T-cell (primary cell): ENCODE measurements at regions not wholly inside any gene's neighbourhood (a gene's known extent, or its start where the extent isn't known, plus 50 kb on each side); places are given as distances from the start of the nearest gene placed in this dataset.
A peak's percentile ranks its signal among the peaks of the same experiment; 100 is the strongest.

Experiments
- ATAC-seq, 4 experiments: fragments of 200-7000 bp in 3 of 4; fragments of 150-1000 bp in 1 of 4; cut with Tn5 transposase; replicated peaks in 1 of 4; 1 replicate in 3 of 4; 2 replicates in 1 of 4; pipeline ENCODE4 v1.10.0; 2021; ENCODE audit warnings: moderate library complexity in 3 of 4, mild to moderate bottlenecking in 2 of 4, moderate number of reproducible peaks in 1 of 4
- CTCF ChIA-PET, 2 donors: fragments of 300-600 bp; sonication (Branson Sonifier 250); formaldehyde crosslinking; loops; one replicate each; lab custom pipeline; 2022; ENCODE audit warnings: antibody characterized with exemption in 2 of 2; lab: Charles Lee
- POLR2A ChIA-PET, 2 donors: fragments of 300-600 bp; sonication (Branson Sonifier 250); formaldehyde crosslinking; loops; one replicate each; lab custom pipeline; 2022; ENCODE audit warnings: antibody characterized with exemption in 2 of 2; lab: Charles Lee
- DNase-seq, 35 experiments: peaks; one replicate each; pipeline versions ENCODE4 v3.0.0 to v3.0.0-alpha.2; 2013 to 2023
- H3K27ac ChIP-seq: one replicate; pipeline ENCODE4 v1.5.1; 2013; ENCODE audit warnings: low read length
- H3K27me3 ChIP-seq, 2 experiments: replicated peaks in 1 of 2; 1 replicate in 1 of 2; 2 replicates in 1 of 2; pipeline versions ENCODE4 v1.6.1 to v1.7.0; 2013; ENCODE audit warnings: low read length in 1 of 2, mixed read lengths in 1 of 2; ENCODE audit not compliant: control insufficient read depth in 2 of 2, insufficient read depth in 2 of 2; ENCODE audit errors: extremely low read depth in 1 of 2
- H3K36me3 ChIP-seq, 2 donors: 1 replicate in 1 of 2; 2 replicates in 1 of 2; pipeline versions ENCODE4 v1.6.1 to v1.7.0; 2013; ENCODE audit warnings: low read length in 1 of 2; ENCODE audit not compliant: control insufficient read depth in 2 of 2, insufficient read depth in 1 of 2; ENCODE audit errors: extremely low read depth in 1 of 2
- H3K4me1 ChIP-seq, 2 experiments: 1 replicate in 1 of 2; 2 replicates in 1 of 2; pipeline versions ENCODE4 v1.6.1 to v1.7.0; 2013; ENCODE audit warnings: low read length in 2 of 2, mixed read lengths in 1 of 2; ENCODE audit not compliant: insufficient read depth in 2 of 2, control insufficient read depth in 1 of 2; ENCODE audit errors: extremely low read depth in 1 of 2
- H3K4me3 ChIP-seq, 2 donors: 1 replicate in 1 of 2; 2 replicates in 1 of 2; pipeline versions ENCODE4 v1.5.1 to v1.7.0; 2013; ENCODE audit warnings: mild to moderate bottlenecking in 2 of 2, low read length in 1 of 2, moderate library complexity in 1 of 2; ENCODE audit not compliant: control insufficient read depth in 1 of 2; ENCODE audit errors: extremely low read depth in 1 of 2
- H3K9me3 ChIP-seq: 2 replicates; pipeline ENCODE4 v1.7.0; 2013
- H3K27ac Mint-ChIP-seq, 2 donors: one replicate each; pipeline ENCODE4 v1.8.0; 2020 to 2021; ENCODE audit warnings: mild to moderate bottlenecking in 2 of 2, mixed read lengths in 2 of 2
- H3K27me3 Mint-ChIP-seq, 2 donors: one replicate each; pipeline ENCODE4 v1.8.0; 2021 to 2022; ENCODE audit warnings: mixed read lengths in 2 of 2
- H3K36me3 Mint-ChIP-seq: one replicate; pipeline ENCODE4 v1.8.0; 2021; ENCODE audit warnings: mixed read lengths
- H3K4me1 Mint-ChIP-seq, 3 donors: one replicate each; pipeline ENCODE4 v1.8.0; 2020 to 2022; ENCODE audit warnings: mixed read lengths in 3 of 3, mild to moderate bottlenecking in 1 of 3
- H3K4me3 Mint-ChIP-seq, 3 donors: one replicate each; pipeline ENCODE4 v1.8.0; 2020 to 2022; ENCODE audit warnings: mild to moderate bottlenecking in 3 of 3, mixed read lengths in 3 of 3, moderate library complexity in 3 of 3
- H3K9me3 Mint-ChIP-seq, 3 donors: one replicate each; pipeline ENCODE4 v1.8.0; 2020 to 2022; ENCODE audit warnings: mixed read lengths in 3 of 3
- WGBS: methylation state at CpG from one replicate; pipeline ENCODE4 v1.1.5; 2013; ENCODE audit warnings: missing lambda C conversion rate; ENCODE audit not compliant: insufficient coverage; 5-methylcytosine and 5-hydroxymethylcytosine counted together

GRCh38 chr11:92758241-92758780 lies 211.1 kb upstream of the MTNR1B start:
- no CpG with 5 or more reads among the region's 2 CpGs for WGBS
- H3K27ac ChIP-seq: no peak overlapping the region
- Mint-ChIP-seq H3K4me3 (no peak overlapping the region), H3K9me3 (peaks cover 0 to 4% (median 0%) of the 10 kb centered on the region in 3 donors), H3K4me1 (no peaks in the 10 kb centered on the region), H3K36me3 (no peaks in the 10 kb centered on the region), H3K27ac (no peak overlapping the region), H3K27me3 (no peaks in the 10 kb centered on the region)
- H3K9me3 ChIP-seq: no peaks in the 10 kb centered on the region
- H3K27me3 ChIP-seq: no peaks in the 10 kb centered on the region
- POLR2A ChIA-PET: no interaction called here
- ATAC-seq (no peak), DNase-seq (no peak)
- CTCF ChIA-PET: no interaction called here
- no peaks in the 10 kb centered on the region for H3K36me3 ChIP-seq
- no peaks in the 10 kb centered on the region for H3K4me1 ChIP-seq
- no peak overlapping the region for H3K4me3 ChIP-seq

DNA sequence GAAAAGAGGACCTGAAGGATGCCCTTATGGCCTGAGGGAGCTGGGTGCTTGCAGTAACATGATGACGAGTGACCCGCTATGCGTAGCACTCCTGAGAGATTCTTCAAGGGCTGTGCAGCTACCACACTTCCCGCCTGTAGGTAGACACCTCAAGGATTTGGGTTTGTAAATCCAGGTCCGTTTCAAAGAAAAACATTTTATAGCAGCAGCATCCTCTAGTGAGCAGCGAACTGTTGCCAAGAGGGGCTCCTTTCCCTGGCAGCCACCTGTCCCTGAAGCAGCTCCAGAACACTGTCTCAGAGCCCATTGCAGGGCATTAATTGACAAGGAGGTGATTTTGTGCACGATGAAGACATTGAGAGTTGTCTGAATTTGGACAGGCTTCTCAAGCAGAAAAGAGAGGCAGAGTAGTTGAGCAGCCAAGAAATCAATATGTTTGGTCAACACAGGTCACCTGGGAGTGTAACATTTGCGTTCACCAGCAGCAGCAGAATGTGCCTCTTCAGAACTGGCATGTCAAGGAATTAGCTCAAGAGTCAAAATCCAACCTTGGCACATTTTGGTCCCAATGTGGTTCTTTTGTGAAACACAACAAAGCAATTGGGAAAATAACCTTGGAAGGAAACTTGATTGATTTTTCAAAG lies 209.8 kb upstream of the MTNR1B start:
- ATAC-seq: no peak
- 59% methylated on average over 3 of the region's 8 CpGs for WGBS

DNA sequence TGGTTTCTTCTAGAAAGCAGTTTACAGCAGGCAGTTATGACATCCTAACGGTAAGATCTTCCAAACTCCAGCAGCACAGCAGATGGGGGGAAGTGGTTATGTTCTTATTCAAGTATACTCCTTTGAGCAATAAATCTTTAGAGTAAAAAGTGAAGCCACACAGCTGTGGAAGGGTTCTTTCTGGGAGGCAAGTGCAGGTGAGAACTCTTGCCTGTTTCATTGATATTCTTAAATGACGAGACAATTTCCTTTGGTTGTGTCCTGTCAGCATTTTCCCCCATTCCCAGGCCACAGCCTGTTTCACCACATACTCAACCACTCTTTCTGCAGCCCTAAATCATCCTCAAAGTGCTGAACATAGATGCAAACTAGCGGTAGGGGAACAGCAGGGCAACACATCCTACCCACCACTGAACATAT lies 207.3 kb upstream of the MTNR1B start:
- Mint-ChIP-seq H3K4me3 (no peak overlapping the region), H3K27ac (no peak overlapping the region), H3K27me3 (peaks cover 4 to 9% of the 10 kb centered on the region in 2 donors), H3K4me1 (peaks cover 7 to 12% (median 8%) of the 10 kb centered on the region in 3 donors), H3K9me3 (peaks cover 0 to 4% (median 0%) of the 10 kb centered on the region in 3 donors), H3K36me3 (no peaks in the 10 kb centered on the region)
- no CpG with 5 or more reads among the region's 3 CpGs for WGBS
- ChIA-PET POLR2A (no interaction called here), CTCF (no interaction called here)
- Histone ChIP-seq H3K4me1 (no peaks in the 10 kb centered on the region), H3K9me3 (no peaks in the 10 kb centered on the region), H3K4me3 (no peak overlapping the region), H3K27ac (no peak overlapping the region), H3K27me3 (peaks cover 0 to 5% of the 10 kb centered on the region in 2 experiments), H3K36me3 (no peaks in the 10 kb centered on the region)
- DNase-seq (no peak), ATAC-seq (no peak)

More for the DNA sequence above, 209.8 kb upstream of the MTNR1B start:
- Histone ChIP-seq H3K36me3 (no peaks in the 10 kb centered on the region), H3K27me3 (no peaks in the 10 kb centered on the region), H3K4me1 (no peaks in the 10 kb centered on the region), H3K9me3 (no peaks in the 10 kb centered on the region), H3K4me3 (no peak overlapping the region), H3K27ac (no peak overlapping the region)
- Mint-ChIP-seq H3K4me3 (no peak overlapping the region), H3K9me3 (peaks cover 0 to 4% (median 0%) of the 10 kb centered on the region in 3 donors), H3K27me3 (no peaks in the 10 kb centered on the region), H3K36me3 (no peaks in the 10 kb centered on the region), H3K27ac (no peak overlapping the region), H3K4me1 (no peaks in the 10 kb centered on the region)
- no peak for DNase-seq
- ChIA-PET POLR2A (no interaction called here), CTCF (no interaction called here)

DNA sequence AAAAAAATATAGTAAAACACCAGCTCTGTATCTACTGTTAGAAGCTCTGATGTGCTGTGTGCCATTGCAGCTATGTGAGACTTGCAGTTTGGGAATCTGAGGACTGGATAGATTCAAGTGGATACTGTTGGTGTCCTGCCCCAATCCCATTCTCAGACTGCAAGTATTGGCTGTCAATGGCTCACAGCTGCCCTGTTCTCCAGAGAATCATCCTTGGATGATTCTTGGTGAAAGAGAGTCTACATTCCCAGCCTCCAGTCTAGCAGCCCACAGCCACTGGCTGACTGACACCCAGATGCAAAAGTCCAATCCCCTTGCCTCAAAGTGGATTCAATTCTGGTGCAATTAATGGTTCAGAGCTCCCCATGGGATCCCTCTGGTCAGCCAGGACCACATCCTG lies 206.1 kb upstream of the MTNR1B start:
- H3K9me3 Mint-ChIP-seq: peaks cover 0 to 11% (median 0%) of the 10 kb centered on the region in 3 donors
- H3K4me3 ChIP-seq: no peak overlapping the region
- H3K4me1 ChIP-seq: no peaks in the 10 kb centered on the region
- no peak overlapping the region for H3K4me3 Mint-ChIP-seq
- no peaks in the 10 kb centered on the region for H3K36me3 Mint-ChIP-seq
- H3K36me3 ChIP-seq: no peaks in the 10 kb centered on the region
- ATAC-seq: no peak
- CTCF ChIA-PET: no interaction called here
- peaks cover 14 to 15% of the 10 kb centered on the region in 2 donors for H3K27me3 Mint-ChIP-seq
- peaks cover 0 to 8% of the 10 kb centered on the region in 2 experiments for H3K27me3 ChIP-seq
- H3K27ac ChIP-seq: no peak overlapping the region
- peaks cover 7 to 15% (median 12%) of the 10 kb centered on the region in 3 donors for H3K4me1 Mint-ChIP-seq
- DNase-seq: no peak
- POLR2A ChIA-PET: no interaction called here
- no peaks in the 10 kb centered on the region for H3K9me3 ChIP-seq
- no peak overlapping the region for H3K27ac Mint-ChIP-seq

DNA sequence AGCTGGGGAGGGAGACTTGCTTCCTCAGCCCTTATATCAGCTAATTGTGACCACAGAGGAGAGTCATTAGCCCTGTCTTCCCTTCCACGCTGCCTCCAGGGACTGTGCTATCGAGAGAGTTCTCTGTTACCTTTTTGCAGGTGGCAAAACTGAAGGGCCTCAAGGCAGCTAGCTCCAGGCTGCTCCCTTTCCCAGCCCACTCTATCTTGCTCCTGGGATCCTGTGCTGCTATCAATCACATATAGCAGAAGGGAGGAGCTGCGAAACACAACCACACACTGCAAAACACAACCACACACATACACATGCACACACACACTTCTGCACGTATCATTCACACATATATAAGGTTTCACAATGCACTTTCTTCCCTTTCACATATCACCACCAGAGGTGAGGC lies 205.3 kb upstream of the MTNR1B start:
- H3K4me1 ChIP-seq: no peaks in the 10 kb centered on the region
- no peak overlapping the region for H3K4me3 Mint-ChIP-seq
- peaks cover 0 to 8% of the 10 kb centered on the region in 2 experiments for H3K27me3 ChIP-seq
- ATAC-seq: no peak
- no peak overlapping the region for H3K27ac Mint-ChIP-seq
- H3K36me3 ChIP-seq: no peaks in the 10 kb centered on the region
- no peaks in the 10 kb centered on the region for H3K9me3 ChIP-seq
- ChIA-PET POLR2A (no interaction called here), CTCF (no interaction called here)
- DNase-seq: no peak
- 59% methylated on average over 4 of the region's 4 CpGs for WGBS
- H3K4me3 ChIP-seq: no peak overlapping the region
- H3K9me3 Mint-ChIP-seq: peaks cover 0 to 7% (median 0%) of the 10 kb centered on the region in 3 donors
- peaks cover 15 to 17% of the 10 kb centered on the region in 2 donors for H3K27me3 Mint-ChIP-seq
- H3K36me3 Mint-ChIP-seq: no peaks in the 10 kb centered on the region
- peaks cover 7 to 15% (median 12%) of the 10 kb centered on the region in 3 donors for H3K4me1 Mint-ChIP-seq
- no peak overlapping the region for H3K27ac ChIP-seq

DNA sequence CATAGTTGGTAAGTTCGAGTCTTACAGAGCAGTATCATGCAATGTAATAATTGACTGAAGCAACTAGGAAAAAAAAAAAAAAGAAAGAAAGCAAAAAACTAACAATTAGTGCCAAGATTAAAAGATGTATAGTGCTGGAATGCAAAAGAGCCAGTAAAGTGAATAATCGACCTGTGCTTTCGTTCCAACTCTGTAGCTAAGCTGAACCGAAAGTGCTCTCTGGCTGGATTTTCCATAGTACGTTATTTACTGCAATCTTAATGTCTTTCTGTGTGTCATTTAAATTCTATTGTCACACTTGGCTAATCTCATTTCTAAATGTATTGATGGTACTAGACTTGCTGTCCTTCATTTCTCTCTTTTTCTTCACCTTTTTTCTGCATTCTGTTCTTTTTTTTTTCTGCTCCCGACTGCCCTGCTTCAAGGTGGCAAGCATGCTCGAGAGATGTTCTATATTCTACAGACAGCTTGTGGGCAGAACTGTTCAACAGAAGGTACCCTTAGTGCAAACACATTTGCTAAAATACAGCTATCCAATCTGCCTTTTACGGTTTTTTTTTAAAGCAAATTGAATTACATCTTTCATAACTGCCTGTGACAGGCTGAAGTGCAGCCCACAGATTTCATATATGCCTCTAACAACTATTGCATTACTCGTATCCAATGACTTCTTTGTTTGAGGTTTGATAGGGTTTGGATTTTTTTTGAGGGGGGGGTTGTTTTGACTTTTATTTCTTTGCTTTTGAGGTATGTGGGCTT lies 204.2 kb upstream of the MTNR1B start:
- Histone ChIP-seq H3K27me3 (peaks cover 0 to 8% of the 10 kb centered on the region in 2 experiments), H3K27ac (no peak overlapping the region), H3K9me3 (no peaks in the 10 kb centered on the region), H3K4me1 (no peaks in the 10 kb centered on the region), H3K36me3 (no peaks in the 10 kb centered on the region), H3K4me3 (no peak overlapping the region)
- peaks cover 7 to 15% (median 12%) of the 10 kb centered on the region in 3 donors for H3K4me1 Mint-ChIP-seq
- H3K27ac Mint-ChIP-seq: no peak overlapping the region
- no peak for ATAC-seq
- H3K27me3 Mint-ChIP-seq: peaks cover 15 to 17% of the 10 kb centered on the region in 2 donors
- 62% methylated on average over 5 of the region's 9 CpGs for WGBS
- ChIA-PET CTCF (no interaction called here), POLR2A (no interaction called here)
- peaks cover 0 to 7% (median 0%) of the 10 kb centered on the region in 3 donors for H3K9me3 Mint-ChIP-seq
- peak overlapping the region in 1 of 3 donors; percentile 68 for H3K4me3 Mint-ChIP-seq
- DNase-seq: no peak
- H3K36me3 Mint-ChIP-seq: no peaks in the 10 kb centered on the region
